Small intestine (tissue), 7 donors: ENCODE measurements at regions not wholly inside any gene's neighbourhood (a gene's known extent, or its start where the extent isn't known, plus 50 kb on each side); places are given as distances from the start of the nearest gene placed in this dataset.

ENCODE experiments used
- DNase-seq, 2 donors: peaks; one replicate each; pipeline versions ENCODE4 v3.0.0 to v3.0.0-alpha.2; 2013
- FAIRE-seq: peaks from 2 replicates; lab custom pipeline; 2012; peaks lifted over from hg19 to GRCh38; lab: Jason Lieb, UNC
- H3K27ac ChIP-seq, 3 donors: one replicate each; pipeline ENCODE4 v1.5.1; 2013; ENCODE audit warnings: low read length in 2 of 3, mild to moderate bottlenecking in 2 of 3, control low read depth in 1 of 3, inconsistent platforms in 1 of 3, low read depth in 1 of 3, moderate library complexity in 1 of 3
- H3K27me3 ChIP-seq, 3 donors: one replicate each; pipeline ENCODE4 v1.6.1; 2013; ENCODE audit warnings: low read length in 3 of 3, inconsistent platforms in 1 of 3; ENCODE audit not compliant: control insufficient read depth in 3 of 3, insufficient read depth in 3 of 3
- H3K36me3 ChIP-seq, 3 donors: one replicate each; pipeline ENCODE4 v1.6.1; 2013; ENCODE audit warnings: low read length in 3 of 3, inconsistent platforms in 1 of 3, low read depth in 1 of 3, mild to moderate bottlenecking in 1 of 3, moderate library complexity in 1 of 3; ENCODE audit not compliant: control insufficient read depth in 3 of 3, insufficient read depth in 2 of 3
- H3K4me1 ChIP-seq, 3 donors: one replicate each; pipeline ENCODE4 v1.6.1; 2013; ENCODE audit warnings: low read length in 2 of 3, inconsistent platforms in 1 of 3, low read depth in 1 of 3, mild to moderate bottlenecking in 1 of 3, moderate library complexity in 1 of 3; ENCODE audit not compliant: control insufficient read depth in 3 of 3, insufficient read depth in 2 of 3
- H3K4me3 ChIP-seq, 3 donors: one replicate each; pipeline ENCODE4 v1.5.1; 2013; ENCODE audit warnings: low read length in 3 of 3, control low read depth in 1 of 3, inconsistent platforms in 1 of 3, low read depth in 1 of 3, mild to moderate bottlenecking in 1 of 3, moderate library complexity in 1 of 3
- H3K9me3 ChIP-seq, 2 donors: one replicate each; pipeline ENCODE4 v1.6.1; 2013; ENCODE audit warnings: low read depth in 1 of 2, low read length in 1 of 2; ENCODE audit not compliant: control insufficient read depth in 2 of 2, insufficient read depth in 1 of 2
- WGBS, 3 donors: extraction: QIAGEN DNeasy Blood & Tissue Kit; methylation state at CpG; one replicate each; pipeline ENCODE4 v1.1.7; 2013; 5-methylcytosine and 5-hydroxymethylcytosine counted together
- donor health status: healthy with polysubstance abuse.
- donor health status: control.
- donor health status: control.
- donor health status: Bipolar disorder and iron deficiency.
- donor health status: healthy.

- H3K27me3 ChIP-seq, result no peaks in the 10 kb centered on the region
- no peaks in the 10 kb centered on the region for H3K36me3 ChIP-seq
- DNase-seq (no peak), FAIRE-seq (no peak)
- WGBS, 3 donors, result 54 to 58% (median 55%) methylated on average over 2 of the region's 2 CpGs
- no peaks in the 10 kb centered on the region for H3K9me3 ChIP-seq
- H3K4me1 ChIP-seq, result no peaks in the 10 kb centered on the region
- H3K27ac ChIP-seq, result no peak overlapping the region
- no peak overlapping the region for H3K4me3 ChIP-seq
Observed at GRCh38 chr7:85716353-85716752, 529.5 kb upstream of the SEMA3D start.

- H3K27me3 ChIP-seq, result no peaks in the 10 kb centered on the region
- DNase-seq (no peak), FAIRE-seq (peak; percentile 41)
- H3K4me3 ChIP-seq, result no peak overlapping the region
- WGBS, 3 donors, result 54 to 72% (median 65%) methylated on average over 2 of the region's 2 CpGs
- no peaks in the 10 kb centered on the region for H3K4me1 ChIP-seq
- H3K36me3 ChIP-seq, result no peaks in the 10 kb centered on the region
- H3K27ac ChIP-seq, result no peak overlapping the region
- H3K9me3 ChIP-seq, result no peaks in the 10 kb centered on the region
Observed at GRCh38 chr7:85714951-85715350, 528.1 kb upstream of the SEMA3D start.

DNA sequence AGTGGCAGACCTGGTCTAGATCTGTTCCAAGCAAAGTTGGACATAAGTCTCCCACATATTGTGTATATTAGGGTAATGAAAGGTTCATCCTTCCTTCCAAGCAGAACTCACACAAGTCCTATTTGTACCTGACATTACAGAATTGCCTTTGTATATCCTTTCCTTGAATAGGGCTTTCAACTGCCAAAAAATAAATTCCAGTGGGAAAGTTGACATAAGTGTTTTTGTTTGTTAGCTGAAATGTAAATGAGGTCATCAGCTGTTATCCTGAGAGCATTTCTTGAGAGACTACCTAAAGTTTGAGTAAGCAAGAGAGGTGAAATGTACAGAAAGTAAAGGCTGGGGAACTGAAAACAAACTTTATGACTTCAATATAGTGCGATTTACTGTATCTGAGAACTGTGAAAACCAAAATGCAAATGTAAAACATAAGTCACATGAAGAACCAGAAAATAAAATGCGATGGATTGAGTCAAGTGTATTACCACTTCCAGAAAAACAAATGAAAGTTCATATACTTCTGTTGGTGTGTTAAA, 527.3 kb upstream of the SEMA3D start:
- Histone ChIP-seq H3K4me1 (no peaks in the 10 kb centered on the region), H3K27ac (no peak overlapping the region), H3K36me3 (no peaks in the 10 kb centered on the region), H3K9me3 (no peaks in the 10 kb centered on the region), H3K4me3 (no peak overlapping the region), H3K27me3 (no peaks in the 10 kb centered on the region)
- no peak for FAIRE-seq
- no peak for DNase-seq
- WGBS, 3 donors, result 87 to 92% (median 90%) methylated on average over 2 of the region's 2 CpGs

DNA sequence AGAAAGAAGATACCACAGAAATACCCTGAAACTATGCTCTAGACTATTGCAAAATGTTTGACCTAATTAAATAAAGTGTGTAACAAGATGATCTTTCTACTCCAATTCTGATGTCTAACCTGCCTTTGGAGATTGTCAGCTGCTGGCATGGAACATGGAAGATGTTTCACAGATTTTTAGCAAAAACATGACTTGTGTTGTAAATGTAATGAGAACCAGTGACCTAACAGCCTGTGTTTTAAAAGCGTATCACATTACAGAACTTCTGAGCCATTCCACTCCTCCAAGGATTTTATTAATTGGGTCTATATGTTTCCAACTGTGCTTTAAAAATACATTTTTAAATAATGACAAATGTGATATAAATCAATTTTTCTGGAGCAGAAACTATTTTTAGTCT, 526.3 kb upstream of the SEMA3D start:
- FAIRE-seq (no peak), DNase-seq (no peak)
- no peaks in the 10 kb centered on the region for H3K36me3 ChIP-seq
- no peaks in the 10 kb centered on the region for H3K27me3 ChIP-seq
- no peaks in the 10 kb centered on the region for H3K9me3 ChIP-seq
- no peak overlapping the region for H3K4me3 ChIP-seq
- H3K4me1 ChIP-seq, result no peaks in the 10 kb centered on the region
- no peak overlapping the region for H3K27ac ChIP-seq
- WGBS, 3 donors, result 95 to 97% (median 97%) methylated on average over 1 of the region's 1 CpG

GRCh38 chr7:85711894-85712293, 525.0 kb upstream of the SEMA3D start:
- Histone ChIP-seq H3K9me3 (no peaks in the 10 kb centered on the region), H3K4me3 (no peak overlapping the region), H3K27ac (no peak overlapping the region), H3K27me3 (no peaks in the 10 kb centered on the region), H3K4me1 (no peaks in the 10 kb centered on the region), H3K36me3 (no peaks in the 10 kb centered on the region)
- DNase-seq, result no peak
- 72 to 81% (median 80%) methylated on average over 2 of the region's 2 CpGs for WGBS, 3 donors
- FAIRE-seq, result no peak

GRCh38 chr7:85710960-85711359, 524.1 kb upstream of the SEMA3D start:
- H3K4me1 ChIP-seq, result no peaks in the 10 kb centered on the region
- WGBS, 3 donors, result 81 to 90% (median 89%) methylated on average over 2 of the region's 2 CpGs
- H3K9me3 ChIP-seq, result no peaks in the 10 kb centered on the region
- no peak overlapping the region for H3K4me3 ChIP-seq
- FAIRE-seq (no peak), DNase-seq (no peak)
- H3K36me3 ChIP-seq, result no peaks in the 10 kb centered on the region
- H3K27me3 ChIP-seq, result no peaks in the 10 kb centered on the region
- H3K27ac ChIP-seq, result no peak overlapping the region

- Histone ChIP-seq H3K27ac (no peak overlapping the region), H3K9me3 (no peaks in the 10 kb centered on the region), H3K4me3 (no peak overlapping the region), H3K27me3 (no peaks in the 10 kb centered on the region), H3K36me3 (no peaks in the 10 kb centered on the region), H3K4me1 (no peaks in the 10 kb centered on the region)
- DNase-seq, result no peak
- FAIRE-seq, result no peak
- 82 to 90% (median 85%) methylated on average over 1 of the region's 1 CpG for WGBS, 3 donors
Observed at GRCh38 chr7:85708221-85708620, 521.4 kb upstream of the SEMA3D start.

DNA sequence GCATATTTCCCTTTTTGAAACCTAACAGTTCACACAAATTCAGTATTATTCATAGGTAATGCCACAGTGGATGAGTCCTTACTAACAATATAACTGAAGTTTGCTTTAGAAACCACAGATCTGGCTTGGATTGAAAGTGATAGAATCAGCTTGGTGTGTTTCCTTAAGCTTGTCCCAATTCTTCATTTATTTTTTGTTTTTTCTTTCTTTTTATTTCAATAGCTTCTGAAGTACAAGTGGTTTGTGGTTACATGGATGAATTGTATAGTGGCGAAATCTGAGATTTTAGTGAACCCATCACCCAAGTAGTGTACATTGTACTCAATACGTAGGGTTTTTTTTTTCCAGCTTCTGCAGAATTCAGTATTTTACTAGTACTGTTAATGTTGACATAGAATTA, 518.2 kb upstream of the SEMA3D start:
- Histone ChIP-seq H3K36me3 (no peaks in the 10 kb centered on the region), H3K27ac (no peak overlapping the region), H3K4me3 (no peak overlapping the region), H3K27me3 (no peaks in the 10 kb centered on the region), H3K4me1 (no peaks in the 10 kb centered on the region), H3K9me3 (no peaks in the 10 kb centered on the region)
- DNase-seq (no peak), FAIRE-seq (no peak)
- 87 to 92% (median 91%) methylated on average over 2 of the region's 2 CpGs for WGBS, 3 donors
